ENCODE measurements at regions not wholly inside any gene's neighbourhood (a gene's known extent, or its start where the extent isn't known, plus 50 kb on each side); places are given as distances from the start of the nearest gene placed in this dataset.

DNA sequence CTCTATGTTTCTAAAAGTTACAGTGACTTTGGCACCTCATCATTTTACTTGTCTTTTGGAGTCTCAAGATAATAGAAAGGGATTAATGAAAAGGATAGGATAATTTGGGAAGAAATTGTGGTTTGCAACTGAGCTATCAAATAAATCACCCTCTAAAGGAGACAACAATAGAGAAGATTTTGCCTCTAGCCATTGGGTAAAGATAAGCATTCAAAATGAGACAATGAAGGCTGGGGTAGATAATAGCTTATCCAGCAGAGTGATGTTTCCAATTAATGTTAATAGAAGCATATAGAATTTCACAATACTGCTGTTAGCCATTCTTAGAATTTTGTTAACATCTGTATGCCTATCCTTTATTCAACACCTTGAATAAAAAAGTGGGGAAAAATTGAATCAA, 1177.6 kb downstream of the ADGRL3 start:
- H3T11ph ChIP-seq (ENCODE audit: low read length), result no peak overlapping the region
- no peak overlapping the region for H4K8ac ChIP-seq (replicated peaks; ENCODE audit: insufficient read length, low read depth, low read length)
- H3K9me3 ChIP-seq (ENCODE audit: control insufficient read depth, low read depth, low read length), result no peaks in the 10 kb centered on the region
- H3K56ac ChIP-seq (ENCODE audit: insufficient read length, low read depth, low read length), result no peak overlapping the region
- no peaks in the 10 kb centered on the region for H3K27me3 ChIP-seq (ENCODE audit: insufficient read depth, low read length)
- H2BK20ac ChIP-seq (ENCODE audit: low read depth, low read length, poor library complexity, severe bottlenecking), result no peak overlapping the region
- Mint-ChIP-seq H3K27ac (no peak overlapping the region), H3K4me3 (no peak overlapping the region), H3K4me1 (no peaks in the 10 kb centered on the region), H3K36me3 (ENCODE audit: insufficient read depth in 1 of 3, low read depth in 3 of 3) (no peaks in the 10 kb centered on the region), H3K27me3 (ENCODE audit: low read depth) (no peaks in the 10 kb centered on the region), H3K9me3 (no peaks in the 10 kb centered on the region)
- H2AK5ac ChIP-seq (ENCODE audit: insufficient read length, low read length), result no peak overlapping the region
- no peak overlapping the region for H2BK5ac ChIP-seq (ENCODE audit: insufficient read length, low read length)
- H3K14ac ChIP-seq (ENCODE audit: insufficient read depth, low read length), result no peak overlapping the region
- no peak overlapping the region for H2BK15ac ChIP-seq (ENCODE audit: low read depth, low read length)
- H4K91ac ChIP-seq (ENCODE audit: insufficient read length, low read depth, low read length), result no peak overlapping the region
- DNase-seq, result no peak
- H3K79me1 ChIP-seq (ENCODE audit: insufficient read depth, low read depth, low read length, poor library complexity, severe bottlenecking), result no peaks in the 10 kb centered on the region
- no peak overlapping the region for H3K27ac ChIP-seq (ENCODE audit: insufficient read length, low read depth, low read length)
- no peak overlapping the region for H3K18ac ChIP-seq (ENCODE audit: insufficient read length, low read depth, low read length)
- H4K5ac ChIP-seq (ENCODE audit: insufficient read length, low read depth, low read length), result no peak overlapping the region
- no peaks in the 10 kb centered on the region for H4K20me1 ChIP-seq (ENCODE audit: control insufficient read depth, insufficient read depth, insufficient read length)
- no peak overlapping the region for H2BK120ac ChIP-seq (ENCODE audit: low read depth, low read length, poor library complexity, severe bottlenecking)
- H3K79me2 ChIP-seq (ENCODE audit: insufficient read depth, low read length), result no peaks in the 10 kb centered on the region
- no peak overlapping the region for H3K4me2 ChIP-seq (ENCODE audit: insufficient read depth, insufficient read length, low read length)
- no peaks in the 10 kb centered on the region for H3K23me2 ChIP-seq (ENCODE audit: insufficient read length, low read depth, low read length, poor library complexity, severe bottlenecking)
- H3K9ac ChIP-seq (ENCODE audit: extremely low read depth, insufficient read length, low read length), result no peak overlapping the region
- no peak overlapping the region for H3K4ac ChIP-seq (ENCODE audit: low read depth, low read length)
- no peak overlapping the region for H2AFZ ChIP-seq (ENCODE audit: low read length)
- TF ChIP-seq, protein P1, sequence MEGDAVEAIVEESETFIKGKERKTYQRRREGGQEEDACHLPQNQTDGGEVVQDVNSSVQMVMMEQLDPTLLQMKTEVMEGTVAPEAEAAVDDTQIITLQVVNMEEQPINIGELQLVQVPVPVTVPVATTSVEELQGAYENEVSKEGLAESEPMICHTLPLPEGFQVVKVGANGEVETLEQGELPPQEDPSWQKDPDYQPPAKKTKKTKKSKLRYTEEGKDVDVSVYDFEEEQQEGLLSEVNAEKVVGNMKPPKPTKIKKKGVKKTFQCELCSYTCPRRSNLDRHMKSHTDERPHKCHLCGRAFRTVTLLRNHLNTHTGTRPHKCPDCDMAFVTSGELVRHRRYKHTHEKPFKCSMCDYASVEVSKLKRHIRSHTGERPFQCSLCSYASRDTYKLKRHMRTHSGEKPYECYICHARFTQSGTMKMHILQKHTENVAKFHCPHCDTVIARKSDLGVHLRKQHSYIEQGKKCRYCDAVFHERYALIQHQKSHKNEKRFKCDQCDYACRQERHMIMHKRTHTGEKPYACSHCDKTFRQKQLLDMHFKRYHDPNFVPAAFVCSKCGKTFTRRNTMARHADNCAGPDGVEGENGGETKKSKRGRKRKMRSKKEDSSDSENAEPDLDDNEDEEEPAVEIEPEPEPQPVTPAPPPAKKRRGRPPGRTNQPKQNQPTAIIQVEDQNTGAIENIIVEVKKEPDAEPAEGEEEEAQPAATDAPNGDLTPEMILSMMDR (conservative IDR thresholded peaks at IDR 0.05), result no peak
- H3K4me1 ChIP-seq (ENCODE audit: insufficient read depth, low read length), result no peaks in the 10 kb centered on the region
- no peak overlapping the region for H3K23ac ChIP-seq (ENCODE audit: insufficient read length, low read depth, low read length)
- H2BK12ac ChIP-seq (ENCODE audit: insufficient read length, low read depth, low read length), result no peak overlapping the region

Measured in H9 (cell line).